Heart right ventricle (tissue), 16 donors: ENCODE measurements at regions not wholly inside any gene's neighbourhood (a gene's known extent, or its start where the extent isn't known, plus 50 kb on each side); places are given as distances from the start of the nearest gene placed in this dataset.

Experiments
- ATAC-seq, 8 donors: fragments of 200-7000 bp; cut with Tn5 transposase; one replicate each; pipeline ENCODE4 v1.9.1; 2020; ENCODE audit warnings: mild to moderate bottlenecking in 8 of 8, moderate library complexity in 8 of 8, moderate number of reproducible peaks in 1 of 8
- DNase-seq, 2 donors: peaks; one replicate each; pipeline ENCODE4 v3.0.0-alpha.2; 2020
- H3K27ac ChIP-seq, 10 donors: fragments of 200-600 bp; sonication (generic) in 2 of 10; one replicate each; pipeline versions ENCODE4 v1.5.0 to v1.8.0; 2020 to 2022; ENCODE audit warnings: mild to moderate bottlenecking in 3 of 10
- H3K27me3 ChIP-seq, 7 donors: fragments of 200-600 bp; one replicate each; pipeline ENCODE4 v1.8.0; 2021 to 2022; ENCODE audit warnings: mild to moderate bottlenecking in 2 of 7
- H3K36me3 ChIP-seq, 9 donors: fragments of 200-600 bp; sonication (generic) in 1 of 9; one replicate each; pipeline versions ENCODE4 v1.5.0 to v1.8.0; 2020 to 2022; ENCODE audit warnings: mild to moderate bottlenecking in 2 of 9
- H3K4me1 ChIP-seq, 9 donors: fragments of 200-600 bp; sonication (generic) in 1 of 9; one replicate each; pipeline versions ENCODE4 v1.5.0 to v1.8.0; 2020 to 2022; ENCODE audit warnings: mild to moderate bottlenecking in 4 of 9
- H3K4me3 ChIP-seq, 10 donors: fragments of 200-600 bp; sonication (generic) in 2 of 10; one replicate each; pipeline versions ENCODE4 v1.5.0 to v1.8.0; 2020 to 2022; ENCODE audit warnings: mild to moderate bottlenecking in 7 of 10, moderate library complexity in 2 of 10
- H3K9me3 ChIP-seq, 11 donors: fragments of 200-600 bp in 10 of 11; sonication (generic) in 2 of 11; one replicate each; pipeline versions ENCODE4 v1.5.0 to v1.8.0; 2013 to 2022; ENCODE audit warnings: mild to moderate bottlenecking in 2 of 11, control low read depth in 1 of 11, moderate library complexity in 1 of 11
- CTCF ChIP-seq, 9 donors: fragments of 200-600 bp; sonication (generic) in 2 of 9; IDR thresholded peaks; one replicate each; pipeline versions ENCODE4 v1.5.0 to v1.8.0; 2021 to 2022; ENCODE audit warnings: antibody characterized with exemption in 9 of 9, mild to moderate bottlenecking in 5 of 9, moderate library complexity in 1 of 9
- WGBS, 2 donors: extraction: QIAGEN DNeasy Blood & Tissue Kit; methylation state at CpG; one replicate each; pipeline ENCODE4 v1.1.7; 2013; ENCODE audit warnings: inconsistent platforms in 1 of 2; 5-methylcytosine and 5-hydroxymethylcytosine counted together
- intact Hi-C, 10 donors: fragments of 100-400 bp; cut with DNase I; formaldehyde crosslinking; loops; one replicate each; pipeline versions ENCODE4 v1.11.1 to v1.14.2; 2022
- donor health status: Arrhythmogenic right ventricular cardiomyopathy.
- donor health status: ischemic (EF 13 %, LVEDD 7.1; RV severe dilation, severe dysfunction).
- donor health status: healthy with polysubstance abuse.
- donor health status: DM: no; HTN: yes; CAD: no.
- donor health status: DM: no; HTN: no; CAD: no.
- donor health status: ischemic (EF 25% LVEDD 6.9; RV normal size, moderate dysfunction).
- donor health status: ischemic (EF 25% LVEDD 5.7; RV mildly dilated, moderate dysfunction).
- donor health status: healthy.
- donor health status: DM: yes; HTN: yes; CAD: no.
- donor health status: Ischemic cardiomyopathy.
- donor health status: ischemic (EF 35%, LVEDD 5.7; RV mildly dilated, moderate dysfunction).
- donor health status: nonischemic (EF 11% LVEDD 7.7; RV severe dilation, severe dysfunction).
- donor health status: DM: yes; HTN: yes; CAD: no.
- donor health status: PGD.
- donor health status: ischemic (EF 29% LVEDD 5.4; RV normal size, mild dysfunction).
- donor health status: nonischemic (EF 23%, LVEDD 6.1; RV moderate dilation, normal function).

DNA sequence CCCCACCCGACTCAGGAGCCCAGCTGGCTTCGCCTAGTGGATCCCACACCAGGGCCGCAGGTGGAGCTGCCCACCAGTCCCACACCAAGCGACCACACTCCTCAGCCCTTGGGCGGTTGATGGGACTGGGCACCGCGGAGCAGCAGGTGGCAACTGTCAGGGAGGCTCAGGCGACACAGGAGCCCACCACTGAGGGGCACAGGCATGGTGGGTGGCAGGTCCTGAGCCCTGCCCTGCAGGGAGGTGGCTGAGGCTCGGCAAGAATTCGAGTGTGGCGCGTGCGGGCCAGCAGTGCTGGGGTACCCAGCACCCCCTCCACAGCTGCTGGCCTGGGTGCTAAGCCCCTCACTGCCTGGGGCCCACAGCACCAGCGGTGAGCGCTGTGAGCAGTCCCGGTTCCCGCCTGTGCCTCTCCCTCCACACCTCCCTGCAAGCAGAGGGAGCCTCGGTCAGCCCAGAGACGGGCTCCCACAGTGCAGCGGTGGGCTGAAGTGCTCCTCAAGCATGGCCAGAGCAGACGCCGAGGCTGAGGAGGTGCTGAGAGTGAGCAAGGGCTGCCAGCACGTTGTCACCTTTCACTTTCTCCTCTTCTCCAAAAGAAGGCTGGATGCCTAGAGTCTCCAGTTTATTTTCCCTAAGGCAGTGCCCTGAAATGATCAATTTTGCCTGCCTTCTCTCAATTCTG is 1440.7 kb upstream of the ZEB2 start:
- ATAC-seq (no peak), DNase-seq (no peak)
- WGBS, 2 donors: 92 to 94% methylated on average over 23 of the region's 23 CpGs
- no peak overlapping the region for H3K27ac ChIP-seq
- H3K9me3 ChIP-seq: peaks cover 0 to 50% (median 13%) of the 10 kb centered on the region in 11 donors
- H3K36me3 ChIP-seq: no peaks in the 10 kb centered on the region
- H3K4me3 ChIP-seq: no peak overlapping the region
- H3K27me3 ChIP-seq: no peaks in the 10 kb centered on the region
- TF ChIP-seq CTCF (IDR thresholded peaks at IDR 0.05): no peak
- no peaks in the 10 kb centered on the region for H3K4me1 ChIP-seq
- intact Hi-C loops: no loop called here

DNA sequence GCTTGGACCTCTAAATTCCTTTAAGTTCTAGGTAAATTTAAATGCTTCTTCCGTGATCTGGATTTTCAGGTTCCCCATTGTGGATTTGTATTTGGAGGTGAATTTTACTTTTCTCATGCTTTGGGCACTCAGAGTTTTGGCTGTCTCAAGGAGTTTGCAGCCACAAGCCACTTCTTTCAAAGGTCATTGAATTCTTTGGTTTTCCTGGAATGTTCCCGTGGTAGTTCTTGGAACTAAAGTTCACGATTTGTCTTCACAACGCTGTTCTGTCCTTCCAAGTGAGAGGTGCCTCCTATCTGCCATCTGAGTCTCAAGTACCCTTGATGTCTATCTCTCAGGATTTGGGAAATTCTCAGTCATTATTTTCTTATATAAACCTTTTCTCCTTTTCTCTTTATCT is 1438.7 kb upstream of the ZEB2 start:
- Histone ChIP-seq H3K4me3 (no peak overlapping the region), H3K9me3 (peaks cover 0 to 70% (median 13%) of the 10 kb centered on the region in 11 donors), H3K27ac (no peak overlapping the region), H3K27me3 (no peaks in the 10 kb centered on the region), H3K4me1 (no peaks in the 10 kb centered on the region), H3K36me3 (no peaks in the 10 kb centered on the region)
- WGBS, 2 donors: 87 to 94% methylated on average over 4 of the region's 4 CpGs
- DNase-seq: no peak
- TF ChIP-seq CTCF (IDR thresholded peaks at IDR 0.05): no peak
- intact Hi-C loops: no loop called here
- ATAC-seq: no peak

DNA sequence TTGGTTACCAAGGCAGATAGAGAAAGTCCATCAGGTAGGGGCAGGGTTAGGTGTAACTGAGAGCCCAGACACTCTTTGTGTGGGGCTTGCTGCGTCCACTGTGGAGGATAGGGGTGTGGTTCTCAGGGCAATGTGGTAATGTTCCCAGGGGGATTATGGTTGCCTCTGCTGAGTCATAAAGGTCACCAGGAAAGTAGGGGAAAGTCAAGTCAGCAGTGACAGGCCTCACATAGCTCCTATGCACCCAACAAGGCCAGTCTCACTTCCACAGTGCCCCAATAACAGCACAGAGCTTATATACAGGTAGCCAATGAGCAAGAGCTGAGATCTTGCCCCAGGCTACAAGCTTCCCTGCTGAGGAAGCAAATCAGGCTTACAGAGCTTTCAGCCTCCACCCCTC is 1438.0 kb upstream of the ZEB2 start:
- H3K27ac ChIP-seq: no peak overlapping the region
- H3K27me3 ChIP-seq: no peaks in the 10 kb centered on the region
- peaks cover 0 to 77% (median 13%) of the 10 kb centered on the region in 11 donors for H3K9me3 ChIP-seq
- WGBS, 2 donors: 0 to 2% methylated on average over 1 of the region's 1 CpG
- TF ChIP-seq CTCF (IDR thresholded peaks at IDR 0.05): no peak
- intact Hi-C loops: no loop called here
- H3K36me3 ChIP-seq: no peaks in the 10 kb centered on the region
- no peak for DNase-seq
- no peak overlapping the region for H3K4me3 ChIP-seq
- ATAC-seq: no peak
- no peaks in the 10 kb centered on the region for H3K4me1 ChIP-seq

DNA sequence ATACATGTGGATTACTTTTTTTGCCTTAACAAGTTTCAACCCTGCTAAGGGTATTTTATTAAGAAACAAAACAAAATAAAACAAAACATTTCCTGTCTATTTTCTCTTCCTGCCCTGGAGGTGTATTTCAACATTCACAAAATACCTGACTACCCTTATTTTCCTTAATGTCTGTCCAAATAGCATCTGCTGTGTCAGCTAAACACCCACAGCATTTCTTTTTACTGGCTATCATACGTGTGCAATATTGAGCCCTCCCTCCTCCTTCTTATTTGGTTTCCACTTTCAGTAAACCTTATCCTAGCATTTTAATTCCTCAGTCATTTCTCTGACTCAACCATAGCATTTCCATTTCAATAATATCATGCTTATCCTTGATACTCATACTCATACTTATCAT is 1420.0 kb upstream of the ZEB2 start:
- DNase-seq (no peak), ATAC-seq (no peak)
- H3K4me1 ChIP-seq: no peaks in the 10 kb centered on the region
- H3K27me3 ChIP-seq: no peaks in the 10 kb centered on the region
- no peak overlapping the region for H3K27ac ChIP-seq
- WGBS, 2 donors: 39 to 66% methylated on average over 1 of the region's 1 CpG
- H3K36me3 ChIP-seq: no peaks in the 10 kb centered on the region
- intact Hi-C loops: no loop called here
- peaks cover 0 to 14% (median 3%) of the 10 kb centered on the region in 11 donors for H3K9me3 ChIP-seq
- no peak for TF ChIP-seq CTCF (IDR thresholded peaks at IDR 0.05)
- no peak overlapping the region for H3K4me3 ChIP-seq
